ENCODE measurements at regions not wholly inside any gene's neighbourhood (a gene's known extent, or its start where the extent isn't known, plus 50 kb on each side); places are given as distances from the start of the nearest gene placed in this dataset.

- Mint-ChIP-seq H3K4me3 (no peak overlapping the region), H3K4me1 (peaks cover 29% of the 10 kb centered on the region), H3K36me3 (ENCODE audit: low read depth) (no peaks in the 10 kb centered on the region), H3K9me3 (no peaks in the 10 kb centered on the region), H3K27me3 (ENCODE audit: low read depth) (no peaks in the 10 kb centered on the region), H3K27ac (ENCODE audit: unreplicated experiment) (no peak overlapping the region)
- DNase-seq (ENCODE audit: low read depth, low spot score): no peak
- TF ChIP-seq CTCF (conservative IDR thresholded peaks at IDR 0.05): no peak
Observed at GRCh38 chr13:24627946-24628345, 52.3 kb upstream of the ATP12A start.

- DNase-seq (ENCODE audit: low read depth, low spot score): no peak
- H3K4me3 Mint-ChIP-seq: no peak overlapping the region
- H3K27ac Mint-ChIP-seq (ENCODE audit: unreplicated experiment): no peak overlapping the region
- H3K4me1 Mint-ChIP-seq: peaks cover 29% of the 10 kb centered on the region
- no peaks in the 10 kb centered on the region for H3K9me3 Mint-ChIP-seq
- no peak for TF ChIP-seq CTCF (conservative IDR thresholded peaks at IDR 0.05)
- no peaks in the 10 kb centered on the region for H3K27me3 Mint-ChIP-seq (ENCODE audit: low read depth)
- no peaks in the 10 kb centered on the region for H3K36me3 Mint-ChIP-seq (ENCODE audit: low read depth)
Observed at GRCh38 chr13:24629320-24629719, 50.9 kb upstream of the ATP12A start.

- no peak for DNase-seq (ENCODE audit: low read depth, low spot score)
- Mint-ChIP-seq H3K36me3 (ENCODE audit: low read depth) (no peaks in the 10 kb centered on the region), H3K9me3 (no peaks in the 10 kb centered on the region), H3K27me3 (ENCODE audit: low read depth) (no peaks in the 10 kb centered on the region), H3K4me1 (peaks cover 32% of the 10 kb centered on the region), H3K4me3 (no peak overlapping the region), H3K27ac (ENCODE audit: unreplicated experiment) (peak overlapping the region; percentile 79)
- no peak for TF ChIP-seq CTCF (conservative IDR thresholded peaks at IDR 0.05)
Observed at GRCh38 chr13:24630121-24630520, 50.1 kb upstream of the ATP12A start.
